ENCODE measurements at regions not wholly inside any gene's neighbourhood (a gene's known extent, or its start where the extent isn't known, plus 50 kb on each side); places are given as distances from the start of the nearest gene placed in this dataset.

DNA sequence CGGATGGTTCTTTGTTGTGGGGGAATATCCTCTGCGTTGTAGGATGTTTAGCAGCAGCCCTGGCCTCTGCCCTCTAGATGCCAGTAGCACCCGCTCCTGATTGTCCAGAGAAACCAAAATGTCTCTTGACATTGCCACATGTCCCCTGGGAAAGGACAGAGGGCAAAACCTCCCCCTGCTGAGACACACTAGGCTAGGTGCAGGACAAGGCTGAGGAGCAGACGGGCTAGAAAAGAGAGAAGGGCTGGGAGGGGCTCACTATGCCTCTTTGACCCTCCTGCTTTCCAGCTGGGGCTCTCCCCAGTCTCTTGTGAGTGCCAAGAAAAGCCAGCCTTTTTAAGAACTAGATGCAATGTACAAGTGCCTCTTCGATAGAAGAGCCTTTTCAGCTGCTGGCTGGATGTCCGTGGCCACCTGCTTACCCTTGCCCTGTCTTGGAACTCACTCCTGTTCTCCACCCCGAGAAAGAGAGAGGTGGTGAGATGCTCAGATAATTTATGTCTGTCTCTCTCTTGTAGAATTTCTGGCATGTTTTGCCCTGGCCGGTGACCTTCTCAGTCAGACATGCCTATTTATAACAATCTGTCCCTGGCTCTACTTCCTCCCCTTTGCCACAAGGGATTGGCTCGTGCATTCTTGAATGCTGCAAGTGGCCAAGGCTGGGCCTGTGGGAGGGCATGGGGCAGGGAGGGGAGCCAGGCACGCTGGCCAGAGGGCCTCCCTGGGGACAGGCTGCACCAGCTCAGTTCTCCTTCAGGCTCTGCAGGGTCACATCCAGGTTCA is 142.6 kb downstream of the RPLP1 start:
- no peaks in the 10 kb centered on the region for H3K9me3 ChIP-seq (ENCODE audit: control insufficient read depth, low read length)

DNA sequence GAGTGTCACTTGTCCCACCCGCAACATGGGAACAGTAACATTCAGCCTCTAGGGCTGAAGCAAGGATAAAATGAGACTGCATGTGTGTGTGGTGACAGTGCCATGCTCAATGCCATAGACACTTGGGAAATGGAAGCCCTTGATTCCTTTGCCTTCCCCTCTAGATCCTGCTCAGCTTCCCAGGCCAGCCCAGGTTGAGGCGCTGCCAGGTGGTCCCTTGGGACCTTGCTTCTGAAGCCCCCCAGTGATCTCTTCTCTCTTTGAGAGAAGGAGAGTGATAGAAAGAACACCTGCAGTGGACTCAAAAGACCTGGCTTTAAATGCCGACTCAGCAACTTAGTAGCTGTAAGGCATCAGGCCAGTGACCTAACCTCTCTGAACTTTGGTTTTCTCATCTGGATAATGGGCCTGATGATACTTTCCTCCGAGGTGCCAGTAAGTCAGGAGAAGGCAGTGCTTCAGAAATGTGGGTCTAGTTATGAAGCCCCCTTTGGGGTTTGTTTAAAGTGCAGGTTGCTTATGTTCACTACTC is 144.5 kb downstream of the RPLP1 start:
- Histone ChIP-seq H3K9ac (no peak overlapping the region), H3K4me1 (peaks cover 2% of the 10 kb centered on the region), H3K36me3 (ENCODE audit: control insufficient read depth, insufficient read depth, low read length) (no peaks in the 10 kb centered on the region), H3K79me2 (no peaks in the 10 kb centered on the region), H2AFZ (no peak overlapping the region), H3K4me3 (ENCODE audit: low read depth, low read length) (no peak overlapping the region), H3K9me3 (ENCODE audit: control insufficient read depth, low read length) (no peaks in the 10 kb centered on the region), H3K4me2 (ENCODE audit: low read length) (no peak overlapping the region), H3K27me3 (ENCODE audit: control insufficient read depth, insufficient read depth, low read length) (no peaks in the 10 kb centered on the region), H3K27ac (no peak overlapping the region)
- TF ChIP-seq, protein P1, sequence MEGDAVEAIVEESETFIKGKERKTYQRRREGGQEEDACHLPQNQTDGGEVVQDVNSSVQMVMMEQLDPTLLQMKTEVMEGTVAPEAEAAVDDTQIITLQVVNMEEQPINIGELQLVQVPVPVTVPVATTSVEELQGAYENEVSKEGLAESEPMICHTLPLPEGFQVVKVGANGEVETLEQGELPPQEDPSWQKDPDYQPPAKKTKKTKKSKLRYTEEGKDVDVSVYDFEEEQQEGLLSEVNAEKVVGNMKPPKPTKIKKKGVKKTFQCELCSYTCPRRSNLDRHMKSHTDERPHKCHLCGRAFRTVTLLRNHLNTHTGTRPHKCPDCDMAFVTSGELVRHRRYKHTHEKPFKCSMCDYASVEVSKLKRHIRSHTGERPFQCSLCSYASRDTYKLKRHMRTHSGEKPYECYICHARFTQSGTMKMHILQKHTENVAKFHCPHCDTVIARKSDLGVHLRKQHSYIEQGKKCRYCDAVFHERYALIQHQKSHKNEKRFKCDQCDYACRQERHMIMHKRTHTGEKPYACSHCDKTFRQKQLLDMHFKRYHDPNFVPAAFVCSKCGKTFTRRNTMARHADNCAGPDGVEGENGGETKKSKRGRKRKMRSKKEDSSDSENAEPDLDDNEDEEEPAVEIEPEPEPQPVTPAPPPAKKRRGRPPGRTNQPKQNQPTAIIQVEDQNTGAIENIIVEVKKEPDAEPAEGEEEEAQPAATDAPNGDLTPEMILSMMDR (IDR thresholded peaks at IDR 0.05) = no peak

More for the DNA sequence above, 142.6 kb downstream of the RPLP1 start:
- no peaks in the 10 kb centered on the region for H3K36me3 ChIP-seq (ENCODE audit: control insufficient read depth, insufficient read depth, low read length)
- H3K27me3 ChIP-seq (ENCODE audit: control insufficient read depth, insufficient read depth, low read length) = no peaks in the 10 kb centered on the region
- H3K27ac ChIP-seq = no peak overlapping the region
- no peaks in the 10 kb centered on the region for H3K79me2 ChIP-seq
- peaks cover 2% of the 10 kb centered on the region for H3K4me1 ChIP-seq
- TF ChIP-seq, protein P1 (IDR thresholded peaks at IDR 0.05) = no peak
- no peak overlapping the region for H2AFZ ChIP-seq
- H3K4me3 ChIP-seq (ENCODE audit: low read depth, low read length) = no peak overlapping the region
- H3K4me2 ChIP-seq (ENCODE audit: low read length) = no peak overlapping the region
- H3K9ac ChIP-seq = no peak overlapping the region

GRCh38 chr15:69599271-69599670 is 146.7 kb downstream of the RPLP1 start:
- no peak overlapping the region for H3K27ac ChIP-seq
- H3K4me3 ChIP-seq (ENCODE audit: low read depth, low read length) = no peak overlapping the region
- TF ChIP-seq, protein P1 (IDR thresholded peaks at IDR 0.05) = no peak
- H3K9ac ChIP-seq = no peak overlapping the region
- H3K9me3 ChIP-seq (ENCODE audit: control insufficient read depth, low read length) = no peaks in the 10 kb centered on the region
- H3K79me2 ChIP-seq = no peaks in the 10 kb centered on the region
- H2AFZ ChIP-seq = no peak overlapping the region
- peaks cover 2% of the 10 kb centered on the region for H3K4me1 ChIP-seq
- H3K27me3 ChIP-seq (ENCODE audit: control insufficient read depth, insufficient read depth, low read length) = no peaks in the 10 kb centered on the region
- H3K36me3 ChIP-seq (ENCODE audit: control insufficient read depth, insufficient read depth, low read length) = no peaks in the 10 kb centered on the region
- no peak overlapping the region for H3K4me2 ChIP-seq (ENCODE audit: low read length)

GRCh38 chr15:69600556-69601085 is 148.0 kb downstream of the RPLP1 start:
- Histone ChIP-seq H3K27ac (no peak overlapping the region), H3K9ac (no peak overlapping the region), H3K4me1 (no peaks in the 10 kb centered on the region), H3K9me3 (ENCODE audit: control insufficient read depth, low read length) (no peaks in the 10 kb centered on the region), H3K79me2 (no peaks in the 10 kb centered on the region), H3K27me3 (ENCODE audit: control insufficient read depth, insufficient read depth, low read length) (no peaks in the 10 kb centered on the region), H3K36me3 (ENCODE audit: control insufficient read depth, insufficient read depth, low read length) (no peaks in the 10 kb centered on the region), H3K4me2 (ENCODE audit: low read length) (no peak overlapping the region), H2AFZ (no peak overlapping the region), H3K4me3 (ENCODE audit: low read depth, low read length) (no peak overlapping the region)
- TF ChIP-seq, protein P1 (IDR thresholded peaks at IDR 0.05) = no peak
